ENCODE measurements at regions not wholly inside any gene's neighbourhood (a gene's known extent, or its start where the extent isn't known, plus 50 kb on each side); places are given as distances from the start of the nearest gene placed in this dataset.
A peak's percentile ranks its signal among the peaks of the same experiment; 100 is the strongest.
"Not testable (repeated sequence)": the region's sequence is repeated elsewhere in the genome, so short reads cannot be mapped to it uniquely, and the experiment has no call there.

- no peak for DNase-seq
These were observed 93.5 kb downstream of the NAB1 start for GRCh38 chr2:190742431-190742830.

- DNase-seq, result no peak
These were observed 95.2 kb downstream of the NAB1 start for GRCh38 chr2:190744041-190744440.

GRCh38 chr2:190746971-190747761, 98.3 kb downstream of the NAB1 start:
- no peak for DNase-seq

- no peak for DNase-seq
These were observed 100.1 kb downstream of the NAB1 start for GRCh38 chr2:190748966-190749365.

- DNase-seq, result no peak
These were observed 107.0 kb downstream of the NAB1 start for GRCh38 chr2:190755772-190756415.

- no peak for DNase-seq
These were observed 110.9 kb downstream of the NAB1 start for GRCh38 chr2:190759749-190760213.

GRCh38 chr2:190760353-190761150, 111.7 kb downstream of the NAB1 start:
- DNase-seq, result not testable (repeated sequence)

GRCh38 chr2:190761216-190761615, 112.3 kb downstream of the NAB1 start:
- DNase-seq, result not testable (repeated sequence)

- DNase-seq, result no peak
These were observed 113.7 kb downstream of the NAB1 start for GRCh38 chr2:190762566-190762965.

- DNase-seq, result no peak
These were observed 114.2 kb downstream of the NAB1 start for GRCh38 chr2:190763100-190763499.

- DNase-seq, result no peak
These were observed 115.1 kb downstream of the NAB1 start for GRCh38 chr2:190763901-190764514.

- no peak for DNase-seq
These were observed 115.0 kb upstream of the GLS start for GRCh38 chr2:190765386-190766173.

- DNase-seq, result no peak
These were observed 114.4 kb upstream of the GLS start for GRCh38 chr2:190766174-190766572.

GRCh38 chr2:190766595-190766994, 114.0 kb upstream of the GLS start:
- DNase-seq, result no peak

- DNase-seq, result no peak
These were observed 112.8 kb upstream of the GLS start for GRCh38 chr2:190767821-190768220.

GRCh38 chr2:190769258-190769657, 111.4 kb upstream of the GLS start:
- DNase-seq, result no peak

- DNase-seq, result no peak
These were observed 108.9 kb upstream of the GLS start for GRCh38 chr2:190771726-190772125.

GRCh38 chr2:190780594-190780993, 100.0 kb upstream of the GLS start:
- no peak for DNase-seq

- DNase-seq, result peak; percentile 29
These were observed 98.9 kb upstream of the GLS start for GRCh38 chr2:190781604-190782198.

- no peak for DNase-seq
These were observed 98.4 kb upstream of the GLS start for GRCh38 chr2:190782264-190782663.

GRCh38 chr2:190783513-190784263, 96.9 kb upstream of the GLS start:
- no peak for DNase-seq
